ENCODE measurements at regions not wholly inside any gene's neighbourhood (a gene's known extent, or its start where the extent isn't known, plus 50 kb on each side); places are given as distances from the start of the nearest gene placed in this dataset.

GRCh38 chr1:87213135-87213515 is 115.6 kb upstream of the LMO4 start:
- TF ChIP-seq POLR2AphosphoS5 (IDR thresholded peaks at IDR 0.05; ENCODE audit: insufficient read depth in 1 of 2, low read depth in 1 of 2), result no peak
- TF ChIP-seq CTCF (IDR thresholded peaks at IDR 0.05), result no peak
- TF ChIP-seq POLR2A (IDR thresholded peaks at IDR 0.05), result no peak
